OCI-LY3 (cell line): ENCODE measurements at regions not wholly inside any gene's neighbourhood (a gene's known extent, or its start where the extent isn't known, plus 50 kb on each side); places are given as distances from the start of the nearest gene placed in this dataset.

Experiments used
- H2AFZ ChIP-seq: fragments of 200-600, 300-600 bp; shearing (Covaris generic); 2 replicates; pipeline ENCODE4 v1.6.0; 2014; ENCODE audit warnings: antibody characterized with exemption, low read depth, low read length
- H3K27ac ChIP-seq: fragments of 200-600, 300-600 bp; sonication (generic); 2 replicates; pipeline ENCODE4 v1.5.1; 2014; ENCODE audit warnings: mild to moderate bottlenecking, low read length, moderate library complexity, mixed read lengths
- H3K27me3 ChIP-seq: fragments of 200-600, 300-600 bp; sonication (generic); 2 replicates; pipeline ENCODE4 v1.6.1; 2014; ENCODE audit warnings: low read depth, low read length, mixed read lengths
- H3K36me3 ChIP-seq: fragments of 200-600, 300-600 bp; sonication (generic); replicated peaks from 2 replicates; pipeline ENCODE3; 2014; ENCODE audit warnings: low read depth, low read length, mixed read lengths
- H3K4me1 ChIP-seq: fragments of 300-600, 200-600 bp; sonication (generic); 2 replicates; pipeline ENCODE4 v1.6.1; 2014; ENCODE audit warnings: low read length, mixed read lengths
- H3K4me2 ChIP-seq: fragments of 200-600, 300-600 bp; sonication (generic); 2 replicates; pipeline ENCODE4 v1.6.1; 2014; ENCODE audit warnings: low read length, mixed read lengths
- H3K4me3 ChIP-seq: fragments of 300-600, 200-600 bp; sonication (generic); 2 replicates; pipeline ENCODE4 v1.5.1; 2014; ENCODE audit warnings: antibody characterized with exemption, mild to moderate bottlenecking, low read length, moderate library complexity
- H3K79me2 ChIP-seq: fragments of 300-600, 200-600 bp; shearing (Covaris generic); 2 replicates; pipeline ENCODE4 v1.6.1; 2014; ENCODE audit warnings: mild to moderate bottlenecking, low read length, mixed read lengths
- H3K9ac ChIP-seq: fragments of 300-600, 200-600 bp; shearing (Covaris generic); 2 replicates; pipeline ENCODE4 v1.6.0; 2014; ENCODE audit warnings: mild to moderate bottlenecking, low read length, moderate library complexity
- H3K9me3 ChIP-seq: fragments of 200-600, 300-600 bp; shearing (Covaris generic); 2 replicates; pipeline ENCODE4 v1.6.1; 2014; ENCODE audit warnings: low read length, mixed read lengths; ENCODE audit not compliant: insufficient read depth
- H4K20me1 ChIP-seq: fragments of 200-600, 300-600 bp; sonication (generic); 2 replicates; pipeline ENCODE4 v1.6.1; 2016; ENCODE audit warnings: low read length, mixed read lengths; ENCODE audit not compliant: insufficient read depth
- CTCF ChIP-seq: fragments of 200-600, 300-600 bp; sonication (generic); IDR thresholded peaks from 2 replicates; pipeline ENCODE4 v1.5.1; 2014; ENCODE audit warnings: antibody characterized with exemption, low read length, low read depth
- EZH2phosphoT487 ChIP-seq: fragments of 200-600 bp; shearing (Covaris generic); IDR thresholded peaks from 2 replicates; pipeline ENCODE4 v1.6.1; 2018; ENCODE audit warnings: antibody characterized with exemption, mixed run types, low read depth

- Histone ChIP-seq H2AFZ (no peak overlapping the region), H3K27ac (no peak overlapping the region), H4K20me1 (no peaks in the 10 kb centered on the region), H3K9ac (no peak overlapping the region), H3K36me3 (no peaks in the 10 kb centered on the region), H3K79me2 (no peaks in the 10 kb centered on the region), H3K4me3 (no peak overlapping the region), H3K4me2 (no peak overlapping the region), H3K27me3 (no peaks in the 10 kb centered on the region), H3K4me1 (no peaks in the 10 kb centered on the region), H3K9me3 (no peaks in the 10 kb centered on the region)
- TF ChIP-seq EZH2phosphoT487 (no peak), CTCF (no peak)
Measured at GRCh38 chr7:16967300-16967811, 85.6 kb upstream of the AGR3 start.

- no peak overlapping the region for H3K27ac ChIP-seq
- no peaks in the 10 kb centered on the region for H3K9me3 ChIP-seq
- H3K36me3 ChIP-seq: no peaks in the 10 kb centered on the region
- no peak overlapping the region for H2AFZ ChIP-seq
- H3K4me2 ChIP-seq: no peak overlapping the region
- TF ChIP-seq EZH2phosphoT487: no peak
- TF ChIP-seq CTCF: no peak
- no peak overlapping the region for H3K4me3 ChIP-seq
- H3K79me2 ChIP-seq: no peaks in the 10 kb centered on the region
- no peaks in the 10 kb centered on the region for H3K27me3 ChIP-seq
- no peaks in the 10 kb centered on the region for H4K20me1 ChIP-seq
- H3K9ac ChIP-seq: no peak overlapping the region
- H3K4me1 ChIP-seq: peaks cover 9% of the 10 kb centered on the region
Measured at GRCh38 chr7:16970732-16971482, 89.1 kb upstream of the AGR3 start.

GRCh38 chr7:16975712-16976111, 93.9 kb upstream of the AGR3 start:
- Histone ChIP-seq H3K36me3 (no peaks in the 10 kb centered on the region), H3K4me1 (peaks cover 23% of the 10 kb centered on the region), H3K27me3 (no peaks in the 10 kb centered on the region), H3K79me2 (no peaks in the 10 kb centered on the region), H3K9me3 (no peaks in the 10 kb centered on the region), H3K9ac (no peak overlapping the region), H3K4me3 (no peak overlapping the region), H3K27ac (peak overlapping the region; percentile 11; the same call in 1 of the 2 replicates), H4K20me1 (no peaks in the 10 kb centered on the region), H3K4me2 (peak overlapping the region; percentile 46), H2AFZ (no peak overlapping the region)
- TF ChIP-seq CTCF (no peak), EZH2phosphoT487 (no peak)

- Histone ChIP-seq H3K4me2 (no peak overlapping the region), H3K4me1 (peaks cover 37% of the 10 kb centered on the region), H4K20me1 (no peaks in the 10 kb centered on the region), H2AFZ (no peak overlapping the region), H3K27ac (no peak overlapping the region), H3K9me3 (no peaks in the 10 kb centered on the region), H3K9ac (no peak overlapping the region), H3K36me3 (no peaks in the 10 kb centered on the region), H3K79me2 (no peaks in the 10 kb centered on the region), H3K4me3 (no peak overlapping the region), H3K27me3 (no peaks in the 10 kb centered on the region)
- TF ChIP-seq CTCF (no peak), EZH2phosphoT487 (no peak)
Measured at GRCh38 chr7:16978358-16979244, 96.8 kb upstream of the AGR3 start.
